Activated CD4-positive, alpha-beta T cell treated with anti-CD3 and anti-CD28 coated beads for 1 hour (primary cell): ENCODE measurements at regions not wholly inside any gene's neighbourhood (a gene's known extent, or its start where the extent isn't known, plus 50 kb on each side); places are given as distances from the start of the nearest gene placed in this dataset.
"Not testable (repeated sequence)": the region's sequence is repeated elsewhere in the genome, so short reads cannot be mapped to it uniquely, and the experiment has no call there.

ENCODE experiments used
- DNase-seq: peaks from one replicate; pipeline ENCODE4 v3.0.0-alpha.2; 2020

- no peak for DNase-seq
Measured at GRCh38 chr2:3034856-3035255, 342.8 kb downstream of the EIPR1 start.

- no peak for DNase-seq
Measured at GRCh38 chr2:3034396-3034795, 343.2 kb downstream of the EIPR1 start.

- no peak for DNase-seq
Measured at GRCh38 chr2:3033315-3033714, 344.3 kb downstream of the EIPR1 start.

GRCh38 chr2:3030791-3031190 is 346.8 kb downstream of the EIPR1 start:
- DNase-seq = not testable (repeated sequence)

GRCh38 chr2:3025984-3026383 is 351.6 kb downstream of the EIPR1 start:
- no peak for DNase-seq

GRCh38 chr2:3025261-3025660 is 352.4 kb downstream of the EIPR1 start:
- DNase-seq = no peak

- DNase-seq = no peak
Measured at GRCh38 chr2:3024401-3024935, 353.1 kb downstream of the EIPR1 start.

- no peak for DNase-seq
Measured at GRCh38 chr2:3023531-3023930, 354.1 kb downstream of the EIPR1 start.

GRCh38 chr2:3022841-3023372 is 354.7 kb downstream of the EIPR1 start:
- no peak for DNase-seq

GRCh38 chr2:3021720-3022119 is 355.9 kb downstream of the EIPR1 start:
- DNase-seq = no peak

GRCh38 chr2:3010001-3010400 is 367.6 kb downstream of the EIPR1 start:
- DNase-seq = no peak

- DNase-seq = no peak
Measured at GRCh38 chr2:3009483-3009882, 368.1 kb downstream of the EIPR1 start.

GRCh38 chr2:3009005-3009404 is 368.6 kb downstream of the EIPR1 start:
- no peak for DNase-seq

- DNase-seq = no peak
Measured at GRCh38 chr2:3008561-3008960, 369.1 kb downstream of the EIPR1 start.

GRCh38 chr2:3007135-3007534 is 370.5 kb downstream of the EIPR1 start:
- DNase-seq = no peak

GRCh38 chr2:3005859-3006501 is 371.6 kb downstream of the EIPR1 start:
- DNase-seq = no peak

GRCh38 chr2:3001615-3002560 is 375.7 kb downstream of the EIPR1 start:
- DNase-seq = no peak

GRCh38 chr2:3000968-3001367 is 376.6 kb downstream of the EIPR1 start:
- DNase-seq = no peak

- no peak for DNase-seq
Measured at GRCh38 chr2:3000125-3000524, 377.5 kb downstream of the EIPR1 start.

- no peak for DNase-seq
Measured at GRCh38 chr2:2998971-2999370, 378.6 kb downstream of the EIPR1 start.

- DNase-seq = no peak
Measured at GRCh38 chr2:2993172-2993692, 384.4 kb downstream of the EIPR1 start.

GRCh38 chr2:2992634-2993033 is 385.0 kb downstream of the EIPR1 start:
- no peak for DNase-seq

GRCh38 chr2:2985020-2985419 is 392.6 kb downstream of the EIPR1 start:
- DNase-seq = no peak

- no peak for DNase-seq
Measured at GRCh38 chr2:2981000-2981399, 396.6 kb downstream of the EIPR1 start.
